Osteoblast (primary cell): ENCODE measurements at regions not wholly inside any gene's neighbourhood (a gene's known extent, or its start where the extent isn't known, plus 50 kb on each side); places are given as distances from the start of the nearest gene placed in this dataset.

ENCODE experiments used
- DNase-seq: peaks from one replicate; pipeline ENCODE4 v3.0.0; 2011; ENCODE audit warnings: low spot score, mixed read lengths; ENCODE audit not compliant: insufficient read length; ENCODE audit errors: missing footprints
- H2AFZ ChIP-seq: 2 replicates; pipeline ENCODE4 v1.6.0; 2011; ENCODE audit warnings: mild to moderate bottlenecking, low read length
- H3K27ac ChIP-seq: 2 replicates; pipeline ENCODE4 v1.5.1; 2011; ENCODE audit warnings: mild to moderate bottlenecking, low read depth, low read length, moderate library complexity
- H3K27me3 ChIP-seq: 2 replicates; pipeline ENCODE4 v1.6.0; 2012; ENCODE audit warnings: mild to moderate bottlenecking, control low read depth, inconsistent platforms, low read length, moderate library complexity; ENCODE audit not compliant: insufficient read depth
- H3K36me3 ChIP-seq: 2 replicates; pipeline ENCODE4 v1.5.1; 2011; ENCODE audit warnings: mild to moderate bottlenecking, low read length, control low read depth, moderate library complexity; ENCODE audit not compliant: insufficient read depth
- H3K4me1 ChIP-seq: 2 replicates; pipeline ENCODE4 v1.5.1; 2011; ENCODE audit warnings: mild to moderate bottlenecking, low read length, control low read depth, moderate library complexity; ENCODE audit not compliant: insufficient read depth
- H3K4me2 ChIP-seq: 2 replicates; pipeline ENCODE4 v1.6.0; 2011; ENCODE audit warnings: mild to moderate bottlenecking, low read length; ENCODE audit not compliant: insufficient read depth
- H3K4me3 ChIP-seq: fragments of 200-600 bp; sonication (generic); 3 replicates; pipeline ENCODE4 v1.5.1; 2012; ENCODE audit warnings: mild to moderate bottlenecking, low read length, inconsistent platforms; ENCODE audit not compliant: insufficient read depth
- H3K79me2 ChIP-seq: 2 replicates; pipeline ENCODE4 v1.6.0; 2012; ENCODE audit warnings: mild to moderate bottlenecking, low read length, control low read depth, inconsistent platforms; ENCODE audit not compliant: insufficient read depth
- H3K9me3 ChIP-seq: 2 replicates; pipeline ENCODE4 v1.5.1; 2011; ENCODE audit warnings: low read depth, low read length, control low read depth
- H4K20me1 ChIP-seq: 2 replicates; pipeline ENCODE4 v1.6.0; 2012; ENCODE audit warnings: mild to moderate bottlenecking, low read length, control low read depth; ENCODE audit not compliant: insufficient read depth
- CTCF ChIP-seq: IDR thresholded peaks from 2 replicates; pipeline ENCODE4 v1.5.1; 2011; ENCODE audit warnings: mild to moderate bottlenecking, low read depth, low read length, moderate library complexity; ENCODE audit errors: extremely low read depth

- Histone ChIP-seq H3K4me3 (no peak overlapping the region), H3K36me3 (no peaks in the 10 kb centered on the region), H3K27me3 (peaks cover 10% of the 10 kb centered on the region), H3K4me2 (no peak overlapping the region), H3K79me2 (no peaks in the 10 kb centered on the region), H3K27ac (no peak overlapping the region), H2AFZ (no peak overlapping the region), H3K9me3 (no peaks in the 10 kb centered on the region), H4K20me1 (no peaks in the 10 kb centered on the region), H3K4me1 (peaks cover 6% of the 10 kb centered on the region)
- no peak for TF ChIP-seq CTCF
- DNase-seq: peak; percentile 45
Observed at GRCh38 chr1:94627771-94628498, 86.4 kb upstream of the F3 start.

- Histone ChIP-seq H3K27ac (no peak overlapping the region), H3K4me2 (no peak overlapping the region), H3K4me3 (no peak overlapping the region), H3K4me1 (peaks cover 23% of the 10 kb centered on the region), H3K9me3 (no peaks in the 10 kb centered on the region), H3K36me3 (no peaks in the 10 kb centered on the region), H4K20me1 (no peaks in the 10 kb centered on the region), H3K27me3 (peaks cover 6% of the 10 kb centered on the region), H2AFZ (no peak overlapping the region), H3K79me2 (no peaks in the 10 kb centered on the region)
- no peak for DNase-seq
- no peak for TF ChIP-seq CTCF
Observed at GRCh38 chr1:94624203-94624602, 82.6 kb upstream of the F3 start.

GRCh38 chr1:94623560-94624148 lies 82.1 kb upstream of the F3 start:
- Histone ChIP-seq H4K20me1 (no peaks in the 10 kb centered on the region), H3K4me3 (no peak overlapping the region), H3K27ac (peak overlapping the region; percentile 84), H3K27me3 (peaks cover 6% of the 10 kb centered on the region), H3K79me2 (no peaks in the 10 kb centered on the region), H3K36me3 (no peaks in the 10 kb centered on the region), H3K4me2 (no peak overlapping the region), H3K9me3 (no peaks in the 10 kb centered on the region), H3K4me1 (peaks cover 23% of the 10 kb centered on the region), H2AFZ (no peak overlapping the region)
- no peak for TF ChIP-seq CTCF
- DNase-seq: no peak

- Histone ChIP-seq H3K27me3 (peaks cover 6% of the 10 kb centered on the region), H3K79me2 (no peaks in the 10 kb centered on the region), H2AFZ (no peak overlapping the region), H3K4me1 (peaks cover 25% of the 10 kb centered on the region), H3K4me3 (no peak overlapping the region), H3K36me3 (no peaks in the 10 kb centered on the region), H3K27ac (peak overlapping the region; percentile 84), H3K9me3 (no peaks in the 10 kb centered on the region), H3K4me2 (no peak overlapping the region), H4K20me1 (no peaks in the 10 kb centered on the region)
- no peak for TF ChIP-seq CTCF
- DNase-seq: peak; percentile 74
Observed at GRCh38 chr1:94622757-94623156, 81.2 kb upstream of the F3 start.
